Calu3 (cell line): ENCODE measurements at regions not wholly inside any gene's neighbourhood (a gene's known extent, or its start where the extent isn't known, plus 50 kb on each side); places are given as distances from the start of the nearest gene placed in this dataset.

Experiments
- BruUV-seq: library from RNA; stranded (reverse); fragments of 400-500 nt; replicated peaks from 2 replicates; lab custom pipeline; 2021; lab: Mats Ljungman, UMichigan
- CTCF ChIA-PET: fragments of 300-600 bp; sonication (Branson Sonifier 250); formaldehyde crosslinking; loops from one replicate; lab custom pipeline; 2022; ENCODE audit warnings: antibody characterized with exemption; lab: Charles Lee
- DNase-seq: peaks from one replicate; pipeline ENCODE4 v3.0.0; 2022
- H3K27ac Mint-ChIP-seq: one replicate; pipeline ENCODE4 v1.8.0; 2022; ENCODE audit warnings: mixed read lengths; ENCODE audit not compliant: unreplicated experiment
- H3K27me3 Mint-ChIP-seq: one replicate; pipeline ENCODE4 v1.8.0; 2022; ENCODE audit warnings: mixed read lengths; ENCODE audit not compliant: unreplicated experiment
- H3K36me3 Mint-ChIP-seq: one replicate; pipeline ENCODE4 v1.8.0; 2022; ENCODE audit warnings: mild to moderate bottlenecking, moderate library complexity, mixed read lengths; ENCODE audit not compliant: insufficient read depth, unreplicated experiment
- H3K4me1 Mint-ChIP-seq: one replicate; pipeline ENCODE4 v1.8.0; 2022; ENCODE audit warnings: mild to moderate bottlenecking, low read depth, mixed read lengths; ENCODE audit not compliant: unreplicated experiment
- H3K4me3 Mint-ChIP-seq: one replicate; pipeline ENCODE4 v1.8.0; 2022; ENCODE audit warnings: mild to moderate bottlenecking, low read depth, moderate library complexity, mixed read lengths; ENCODE audit not compliant: unreplicated experiment
- H3K9me3 Mint-ChIP-seq: one replicate; pipeline ENCODE4 v1.8.0; 2022; ENCODE audit warnings: low read depth, mixed read lengths; ENCODE audit not compliant: unreplicated experiment
- intact Hi-C: fragments of 100-400 bp; cut with micrococcal nuclease; formaldehyde crosslinking; loops from one replicate; pipeline ENCODE4 v1.10.0; 2022; ENCODE audit not compliant: unreplicated experiment
- TF ChIP-seq, protein P1 (sequence below): fragments of 200-600 bp; IDR thresholded peaks from one replicate; pipeline ENCODE4 v1.8.0; 2022; ENCODE audit warnings: antibody characterized with exemption; ENCODE audit not compliant: unreplicated experiment

DNA sequence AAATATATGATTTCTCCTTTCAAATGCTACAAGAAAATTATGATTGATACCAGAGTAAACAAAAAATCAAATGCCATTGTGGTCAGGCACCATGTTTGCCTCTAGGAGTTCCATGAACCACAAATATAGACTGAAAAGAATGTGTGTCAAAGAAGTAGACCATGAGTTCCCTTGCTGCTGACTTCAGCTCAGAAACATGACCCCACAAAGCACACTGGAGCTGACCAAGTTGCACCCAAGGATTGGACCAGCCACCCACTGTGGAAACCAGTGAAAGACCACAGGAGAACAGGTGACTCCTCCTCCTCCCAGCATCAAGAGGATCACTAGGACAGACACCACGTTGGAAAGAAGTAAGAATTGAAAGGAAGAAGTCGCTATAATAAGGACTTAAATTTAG, 90.8 kb upstream of the TENT5A start:
- Mint-ChIP-seq H3K36me3 (no peaks in the 10 kb centered on the region), H3K4me1 (peaks cover 23% of the 10 kb centered on the region), H3K4me3 (no peak overlapping the region), H3K27ac (no peak overlapping the region), H3K27me3 (no peaks in the 10 kb centered on the region), H3K9me3 (peaks cover 4% of the 10 kb centered on the region)
- no TSS peak for BruUV-seq
- CTCF ChIA-PET = interaction anchor here (0.5 kb wide), 1 partner anchor 161 kb away, joined by 4 read pairs; no protein-coding TSS in a partner anchor
- intact Hi-C loops = no loop called here
- DNase-seq = no peak
- TF ChIP-seq, protein P1, sequence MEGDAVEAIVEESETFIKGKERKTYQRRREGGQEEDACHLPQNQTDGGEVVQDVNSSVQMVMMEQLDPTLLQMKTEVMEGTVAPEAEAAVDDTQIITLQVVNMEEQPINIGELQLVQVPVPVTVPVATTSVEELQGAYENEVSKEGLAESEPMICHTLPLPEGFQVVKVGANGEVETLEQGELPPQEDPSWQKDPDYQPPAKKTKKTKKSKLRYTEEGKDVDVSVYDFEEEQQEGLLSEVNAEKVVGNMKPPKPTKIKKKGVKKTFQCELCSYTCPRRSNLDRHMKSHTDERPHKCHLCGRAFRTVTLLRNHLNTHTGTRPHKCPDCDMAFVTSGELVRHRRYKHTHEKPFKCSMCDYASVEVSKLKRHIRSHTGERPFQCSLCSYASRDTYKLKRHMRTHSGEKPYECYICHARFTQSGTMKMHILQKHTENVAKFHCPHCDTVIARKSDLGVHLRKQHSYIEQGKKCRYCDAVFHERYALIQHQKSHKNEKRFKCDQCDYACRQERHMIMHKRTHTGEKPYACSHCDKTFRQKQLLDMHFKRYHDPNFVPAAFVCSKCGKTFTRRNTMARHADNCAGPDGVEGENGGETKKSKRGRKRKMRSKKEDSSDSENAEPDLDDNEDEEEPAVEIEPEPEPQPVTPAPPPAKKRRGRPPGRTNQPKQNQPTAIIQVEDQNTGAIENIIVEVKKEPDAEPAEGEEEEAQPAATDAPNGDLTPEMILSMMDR = no peak

DNA sequence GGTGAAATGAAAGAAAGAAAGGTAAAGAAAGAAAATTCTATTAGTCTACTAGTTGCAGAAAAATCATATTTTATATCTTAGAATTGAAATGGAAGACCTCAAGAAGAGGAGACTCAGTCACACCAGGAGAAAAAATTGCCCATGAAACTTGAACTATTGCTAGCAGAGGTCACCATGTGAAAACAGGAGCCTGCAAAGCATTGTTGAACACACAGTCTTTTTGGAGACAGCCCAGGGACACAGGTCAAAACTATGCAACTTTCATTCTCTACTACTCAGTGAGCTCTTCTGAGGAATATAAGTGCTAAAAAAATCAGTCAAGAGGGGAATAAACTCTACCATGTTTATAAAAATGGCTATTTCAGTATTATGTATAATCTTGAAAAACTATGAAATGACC, 89.8 kb upstream of the TENT5A start:
- TF ChIP-seq, protein P1 = no peak
- Mint-ChIP-seq H3K36me3 (peaks cover 4% of the 10 kb centered on the region), H3K9me3 (peaks cover 4% of the 10 kb centered on the region), H3K4me3 (no peak overlapping the region), H3K27ac (no peak overlapping the region), H3K27me3 (no peaks in the 10 kb centered on the region), H3K4me1 (peaks cover 27% of the 10 kb centered on the region)
- no TSS peak for BruUV-seq
- CTCF ChIA-PET = interaction anchor here (0.9 kb wide), 1 partner anchor 33 kb away, joined by 3 read pairs; no protein-coding TSS in a partner anchor
- intact Hi-C loops = no loop called here
- DNase-seq = no peak

DNA sequence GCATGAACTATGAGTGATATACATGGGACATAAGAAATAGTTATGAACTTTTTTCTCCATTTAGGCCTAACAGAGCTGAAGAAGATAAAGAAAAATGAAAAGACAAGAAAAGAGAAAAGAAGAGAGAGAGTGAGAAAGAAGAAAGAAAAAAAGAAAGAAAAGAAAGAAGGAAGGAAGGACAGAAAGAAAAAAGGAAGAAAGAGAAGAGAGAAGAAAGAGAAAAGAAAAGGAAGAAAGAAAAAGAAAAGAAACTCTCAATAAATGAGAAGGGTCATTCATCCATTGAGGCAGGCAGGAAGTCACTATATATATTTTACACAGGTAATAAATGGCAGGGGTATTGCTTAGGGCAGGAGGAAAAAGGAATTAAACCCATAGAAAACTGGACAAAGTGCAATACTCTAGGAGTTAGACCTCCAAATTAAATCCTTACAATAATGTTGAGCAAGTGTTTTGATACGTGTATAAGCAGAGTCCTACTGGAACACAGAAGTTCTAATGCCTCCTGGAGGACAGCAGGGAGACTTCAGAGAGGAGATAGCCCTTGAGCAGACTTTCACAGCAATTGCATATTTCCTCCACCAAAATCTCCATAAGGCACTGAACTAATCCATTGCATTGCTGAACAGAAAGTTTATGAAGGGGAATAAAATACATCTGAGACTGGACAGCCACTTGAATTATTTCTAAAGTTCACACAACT, 86.4 kb upstream of the TENT5A start:
- no peak for DNase-seq
- Mint-ChIP-seq H3K36me3 (peaks cover 4% of the 10 kb centered on the region), H3K4me3 (no peak overlapping the region), H3K27me3 (no peaks in the 10 kb centered on the region), H3K9me3 (peaks cover 10% of the 10 kb centered on the region), H3K4me1 (peaks cover 39% of the 10 kb centered on the region), H3K27ac (peak overlapping the region; percentile 27)
- CTCF ChIA-PET = interaction anchor here (0.6 to 1.5 kb wide), 3 partner anchors 23 to 295 kb away, joined by 3 to 6 read pairs (median 6); no protein-coding TSS in a partner anchor
- TF ChIP-seq, protein P1 = no peak
- intact Hi-C loops = loop anchor here (2.0 to 5.0 kb wide), 3 partner anchors 72 to 142 kb away; no protein-coding TSS in a partner anchor
- BruUV-seq = no TSS peak

DNA sequence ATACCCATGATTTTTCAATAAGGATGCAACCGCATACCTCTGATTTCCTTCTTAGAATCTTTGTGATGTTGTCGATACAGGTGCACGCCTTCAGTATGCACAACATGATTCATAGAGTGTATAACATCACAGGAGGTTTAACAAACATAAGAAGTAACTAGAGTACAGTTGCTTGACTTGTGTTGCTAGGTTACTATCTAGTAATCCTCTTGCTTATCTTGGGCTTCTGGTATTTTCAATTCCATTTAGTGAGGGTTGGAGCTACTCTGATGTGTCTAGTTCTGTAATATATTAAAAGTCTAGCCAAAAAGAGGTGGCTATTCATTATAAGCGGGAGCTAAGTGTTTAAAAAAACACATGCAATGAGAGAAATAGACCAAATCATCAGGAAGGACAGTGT, 85.5 kb upstream of the TENT5A start:
- no peak overlapping the region for H3K4me3 Mint-ChIP-seq
- H3K27ac Mint-ChIP-seq = peak overlapping the region; percentile 27
- H3K9me3 Mint-ChIP-seq = peaks cover 8% of the 10 kb centered on the region
- H3K27me3 Mint-ChIP-seq = no peaks in the 10 kb centered on the region
- H3K4me1 Mint-ChIP-seq = peaks cover 39% of the 10 kb centered on the region
- intact Hi-C loops = loop anchor here (2.0 to 5.0 kb wide), 3 partner anchors 71 to 143 kb away; no protein-coding TSS in a partner anchor
- peak; percentile 26 for DNase-seq
- no TSS peak for BruUV-seq
- CTCF ChIA-PET = interaction anchor here (0.6 to 1.5 kb wide), 4 partner anchors 23 to 294 kb away, joined by 3 to 6 read pairs (median 4); no protein-coding TSS in a partner anchor
- TF ChIP-seq, protein P1 = no peak
- H3K36me3 Mint-ChIP-seq = peaks cover 4% of the 10 kb centered on the region
